ENCODE measurements at regions not wholly inside any gene's neighbourhood (a gene's known extent, or its start where the extent isn't known, plus 50 kb on each side); places are given as distances from the start of the nearest gene placed in this dataset.
A peak's percentile ranks its signal among the peaks of the same experiment; 100 is the strongest.

- DNase-seq (ENCODE audit: insufficient read length, low spot score) (no peak), FAIRE-seq (no peak)
- TF ChIP-seq CTCF (IDR thresholded peaks at IDR 0.05; ENCODE audit: insufficient read depth, missing control alignments) = no peak
These were observed 87.9 kb upstream of the NR3C2 start for GRCh38 chr4:148530114-148530513.

- FAIRE-seq = no peak
- TF ChIP-seq CTCF (IDR thresholded peaks at IDR 0.05; ENCODE audit: insufficient read depth, missing control alignments) = no peak
- DNase-seq (ENCODE audit: insufficient read length, low spot score) = no peak
These were observed 85.4 kb upstream of the NR3C2 start for GRCh38 chr4:148527571-148527970.

GRCh38 chr4:148522995-148523394, 80.8 kb upstream of the NR3C2 start:
- no peak for TF ChIP-seq CTCF (IDR thresholded peaks at IDR 0.05; ENCODE audit: insufficient read depth, missing control alignments)
- no peak for FAIRE-seq
- no peak for DNase-seq (ENCODE audit: insufficient read length, low spot score)

- DNase-seq (ENCODE audit: insufficient read length, low spot score) (no peak), FAIRE-seq (no peak)
- no peak for TF ChIP-seq CTCF (IDR thresholded peaks at IDR 0.05; ENCODE audit: insufficient read depth, missing control alignments)
These were observed 73.0 kb upstream of the NR3C2 start for GRCh38 chr4:148515248-148515647.

- DNase-seq (ENCODE audit: insufficient read length, low spot score) (no peak), FAIRE-seq (peak; percentile 56)
- no peak for TF ChIP-seq CTCF (IDR thresholded peaks at IDR 0.05; ENCODE audit: insufficient read depth, missing control alignments)
These were observed 72.4 kb upstream of the NR3C2 start for GRCh38 chr4:148514581-148514980.

GRCh38 chr4:148514041-148514440, 71.8 kb upstream of the NR3C2 start:
- no peak for FAIRE-seq
- no peak for TF ChIP-seq CTCF (IDR thresholded peaks at IDR 0.05; ENCODE audit: insufficient read depth, missing control alignments)

GRCh38 chr4:148510211-148510610, 68.0 kb upstream of the NR3C2 start:
- TF ChIP-seq CTCF (IDR thresholded peaks at IDR 0.05; ENCODE audit: insufficient read depth, missing control alignments) = no peak

More at GRCh38 chr4:148514041-148514440, 71.8 kb upstream of the NR3C2 start:
- no peak for DNase-seq (ENCODE audit: insufficient read length, low spot score)

More at GRCh38 chr4:148510211-148510610, 68.0 kb upstream of the NR3C2 start:
- no peak for FAIRE-seq
- no peak for DNase-seq (ENCODE audit: insufficient read length, low spot score)
